ENCODE measurements at regions not wholly inside any gene's neighbourhood (a gene's known extent, or its start where the extent isn't known, plus 50 kb on each side); places are given as distances from the start of the nearest gene placed in this dataset.

DNA sequence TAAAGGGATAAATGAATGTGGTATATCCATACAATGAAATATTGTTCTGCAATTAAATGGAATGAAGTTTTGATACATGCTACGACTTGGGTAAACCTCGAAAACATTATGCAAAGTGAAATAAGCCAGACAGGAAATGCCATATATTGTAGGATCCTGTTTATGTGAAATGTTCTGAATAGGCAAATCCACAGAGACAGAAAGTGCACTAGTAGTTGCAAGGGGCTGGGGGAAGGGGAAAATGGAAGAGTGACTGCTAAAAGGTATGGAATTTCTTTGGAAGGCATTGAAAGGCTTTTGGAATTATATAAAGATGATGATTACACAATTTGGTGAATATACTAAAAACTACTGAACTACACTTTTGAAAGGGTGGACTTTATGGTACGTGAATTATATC, 97.0 kb downstream of the FOXD1 start:
- Histone ChIP-seq H3K27me3 (ENCODE audit: control insufficient read depth, insufficient read depth, low read length) (peaks cover 3% of the 10 kb centered on the region; the same call in 1 of the 2 replicates), H2BK120ac (ENCODE audit: low read depth, low read length) (no peak overlapping the region), H3K18ac (ENCODE audit: low read depth, low read length) (no peak overlapping the region), H3K27ac (ENCODE audit: insufficient read depth, low read length) (no peak overlapping the region), H3K36me3 (ENCODE audit: control insufficient read depth, insufficient read depth, low read length) (no peaks in the 10 kb centered on the region), H3K4me3 (ENCODE audit: insufficient read depth, low read depth, low read length) (no peak overlapping the region), H3K56ac (ENCODE audit: extremely low read depth, insufficient read depth, low read length) (no peak overlapping the region), H3K23ac (ENCODE audit: low read depth, low read length) (no peak overlapping the region), H2AK9ac (replicated peaks; ENCODE audit: low read depth, low read length, poor library complexity) (no peak overlapping the region), H3K14ac (replicated peaks; ENCODE audit: low read depth, low read length) (no peak overlapping the region), H3K9me1 (ENCODE audit: insufficient read depth, low read length) (no peaks in the 10 kb centered on the region), H4K20me1 (ENCODE audit: insufficient read depth, low read length) (no peaks in the 10 kb centered on the region), H3K9ac (ENCODE audit: low read depth, low read length) (no peak overlapping the region), H3K4me2 (ENCODE audit: low read depth, low read length) (no peak overlapping the region), H2BK5ac (ENCODE audit: low read depth, low read length, poor library complexity, severe bottlenecking) (no peak overlapping the region), H4K5ac (ENCODE audit: low read depth, low read length) (no peak overlapping the region), H3K9me3 (ENCODE audit: control insufficient read depth, insufficient read depth, low read length) (peaks cover 11% of the 10 kb centered on the region), H4K91ac (ENCODE audit: insufficient read depth, low read depth, low read length) (no peak overlapping the region), H3K79me1 (ENCODE audit: low read depth in 1 of 2, low read length in 2 of 2) (no peaks in the 10 kb centered on the region), H3K4ac (ENCODE audit: low read depth, low read length) (no peak overlapping the region), H2BK20ac (ENCODE audit: low read depth, low read length) (no peak overlapping the region), H2BK15ac (ENCODE audit: low read depth, low read length) (no peak overlapping the region), H4K8ac (ENCODE audit: low read depth in 2 of 2, low read length in 2 of 2) (no peak overlapping the region), H3K4me1 (ENCODE audit: control insufficient read depth, insufficient read depth, low read length) (peaks cover 2% of the 10 kb centered on the region; the same call in 1 of the 2 replicates), H2AFZ (replicated peaks; ENCODE audit: low read length, poor library complexity) (no peak overlapping the region), H2AK5ac (ENCODE audit: low read depth, low read length) (no peak overlapping the region)
- no TSS peak for BruUV-seq (replicated peaks)
- no peak for TF ChIP-seq RCOR1 (IDR thresholded peaks at IDR 0.05; ENCODE audit: insufficient replicate concordance, low read length)
- TF ChIP-seq, protein P1, sequence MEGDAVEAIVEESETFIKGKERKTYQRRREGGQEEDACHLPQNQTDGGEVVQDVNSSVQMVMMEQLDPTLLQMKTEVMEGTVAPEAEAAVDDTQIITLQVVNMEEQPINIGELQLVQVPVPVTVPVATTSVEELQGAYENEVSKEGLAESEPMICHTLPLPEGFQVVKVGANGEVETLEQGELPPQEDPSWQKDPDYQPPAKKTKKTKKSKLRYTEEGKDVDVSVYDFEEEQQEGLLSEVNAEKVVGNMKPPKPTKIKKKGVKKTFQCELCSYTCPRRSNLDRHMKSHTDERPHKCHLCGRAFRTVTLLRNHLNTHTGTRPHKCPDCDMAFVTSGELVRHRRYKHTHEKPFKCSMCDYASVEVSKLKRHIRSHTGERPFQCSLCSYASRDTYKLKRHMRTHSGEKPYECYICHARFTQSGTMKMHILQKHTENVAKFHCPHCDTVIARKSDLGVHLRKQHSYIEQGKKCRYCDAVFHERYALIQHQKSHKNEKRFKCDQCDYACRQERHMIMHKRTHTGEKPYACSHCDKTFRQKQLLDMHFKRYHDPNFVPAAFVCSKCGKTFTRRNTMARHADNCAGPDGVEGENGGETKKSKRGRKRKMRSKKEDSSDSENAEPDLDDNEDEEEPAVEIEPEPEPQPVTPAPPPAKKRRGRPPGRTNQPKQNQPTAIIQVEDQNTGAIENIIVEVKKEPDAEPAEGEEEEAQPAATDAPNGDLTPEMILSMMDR (conservative IDR thresholded peaks at IDR 0.05; ENCODE audit: low read depth, low read length) = no peak
- no peak for TF ChIP-seq BHLHE40 (IDR thresholded peaks at IDR 0.05; ENCODE audit: low read depth, low read length)
- TF ChIP-seq MXI1 (IDR thresholded peaks at IDR 0.05; ENCODE audit: borderline replicate concordance, low read depth, low read length) = no peak
- TF ChIP-seq, protein P2, sequence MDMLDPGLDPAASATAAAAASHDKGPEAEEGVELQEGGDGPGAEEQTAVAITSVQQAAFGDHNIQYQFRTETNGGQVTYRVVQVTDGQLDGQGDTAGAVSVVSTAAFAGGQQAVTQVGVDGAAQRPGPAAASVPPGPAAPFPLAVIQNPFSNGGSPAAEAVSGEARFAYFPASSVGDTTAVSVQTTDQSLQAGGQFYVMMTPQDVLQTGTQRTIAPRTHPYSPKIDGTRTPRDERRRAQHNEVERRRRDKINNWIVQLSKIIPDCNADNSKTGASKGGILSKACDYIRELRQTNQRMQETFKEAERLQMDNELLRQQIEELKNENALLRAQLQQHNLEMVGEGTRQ (IDR thresholded peaks at IDR 0.05; ENCODE audit: low read depth, low read length) = no peak
- no peak for TF ChIP-seq POLR2A (IDR thresholded peaks at IDR 0.05; ENCODE audit: low read depth, low read length)
- TF ChIP-seq MAZ (IDR thresholded peaks at IDR 0.05; ENCODE audit: borderline replicate concordance, low read depth, low read length) = no peak
- no peak for TF ChIP-seq CHD1 (IDR thresholded peaks at IDR 0.05; ENCODE audit: low read depth, low read length)
- TF ChIP-seq MAFK (IDR thresholded peaks at IDR 0.05; ENCODE audit: low read depth, low read length) = no peak
- TF ChIP-seq RAD21 (IDR thresholded peaks at IDR 0.05; ENCODE audit: low read length) = no peak
- TF ChIP-seq CEBPB (IDR thresholded peaks at IDR 0.05; ENCODE audit: low read depth, low read length) = no peak
- no peak for TF ChIP-seq FOS (IDR thresholded peaks at IDR 0.05; ENCODE audit: low read depth, low read length)
- no peak for TF ChIP-seq RFX5 (IDR thresholded peaks at IDR 0.05; ENCODE audit: low read depth, low read length)
- TF ChIP-seq NFE2L2 (IDR thresholded peaks at IDR 0.05; ENCODE audit: low read depth, low read length) = no peak
- no peak for TF ChIP-seq SMC3 (IDR thresholded peaks at IDR 0.05; ENCODE audit: low read depth, low read length)
- TF ChIP-seq, protein P3, sequence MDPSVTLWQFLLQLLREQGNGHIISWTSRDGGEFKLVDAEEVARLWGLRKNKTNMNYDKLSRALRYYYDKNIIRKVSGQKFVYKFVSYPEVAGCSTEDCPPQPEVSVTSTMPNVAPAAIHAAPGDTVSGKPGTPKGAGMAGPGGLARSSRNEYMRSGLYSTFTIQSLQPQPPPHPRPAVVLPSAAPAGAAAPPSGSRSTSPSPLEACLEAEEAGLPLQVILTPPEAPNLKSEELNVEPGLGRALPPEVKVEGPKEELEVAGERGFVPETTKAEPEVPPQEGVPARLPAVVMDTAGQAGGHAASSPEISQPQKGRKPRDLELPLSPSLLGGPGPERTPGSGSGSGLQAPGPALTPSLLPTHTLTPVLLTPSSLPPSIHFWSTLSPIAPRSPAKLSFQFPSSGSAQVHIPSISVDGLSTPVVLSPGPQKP (IDR thresholded peaks at IDR 0.05; ENCODE audit: borderline replicate concordance, low read depth, low read length) = no peak
- ChIA-PET CTCF (no interaction called here), POLR2A (ENCODE audit: unreplicated experiment) (no interaction called here)
- DNase-seq (no peak), ATAC-seq (ENCODE audit: low read depth) (no peak)
- WGBS, 2 experiments (ENCODE audit: extremely low coverage in 2 of 2, insufficient read length in 1 of 2) = no CpG with 5 or more reads among the region's 3 CpGs
- intact Hi-C loops (cut with micrococcal nuclease) = no loop called here
- dilution Hi-C loops (cut with HindIII; ENCODE audit: low sequenced_read_pairs, unreplicated experiment) = no loop called here
- in situ Hi-C loops (cut with MboI; ENCODE audit: low sequenced_read_pairs) = no loop called here

Data from IMR-90 (cell line).